A673 (cell line): ENCODE measurements at regions not wholly inside any gene's neighbourhood (a gene's known extent, or its start where the extent isn't known, plus 50 kb on each side); places are given as distances from the start of the nearest gene placed in this dataset.

Source experiments
- BruUV-seq: library from RNA; stranded (reverse); fragments of 400-500 nt; replicated peaks from 2 replicates; lab custom pipeline; 2021; lab: Mats Ljungman, UMichigan
- CTCF ChIA-PET: fragments of 300-600 bp; sonication (Branson Sonifier 250); formaldehyde crosslinking; loops from one replicate; lab custom pipeline; 2022; ENCODE audit warnings: antibody characterized with exemption; lab: Charles Lee
- POLR2A ChIA-PET: fragments of 300-600 bp; sonication (Branson Sonifier 250); formaldehyde crosslinking; loops from one replicate; lab custom pipeline; 2022; ENCODE audit warnings: antibody characterized with exemption; ENCODE audit not compliant: low non-redundant PET; lab: Charles Lee
- DNase-seq: peaks from one replicate; pipeline ENCODE4 v3.0.0-alpha.2; 2015; ENCODE audit warnings: low spot score
- H3K27ac ChIP-seq: fragments of 200-600 bp; sonication (generic); 2 replicates; pipeline ENCODE4 v1.5.1; 2016; ENCODE audit warnings: mixed run types, low read depth, mild to moderate bottlenecking, mixed read lengths, antibody characterized with exemption, low read length; ENCODE audit not compliant: poor library complexity, severe bottlenecking
- H3K27me3 ChIP-seq: fragments of 200-600 bp; sonication (generic); replicated peaks from 2 replicates; pipeline ENCODE4 v1.6.1; 2017; ENCODE audit warnings: mixed run types, low read depth, mild to moderate bottlenecking, mixed read lengths, antibody characterized with exemption, low read length; ENCODE audit not compliant: insufficient read depth, poor library complexity
- H3K36me3 ChIP-seq: fragments of 200-600 bp; sonication (generic); 2 replicates; pipeline ENCODE4 v1.6.1; 2016; ENCODE audit warnings: mixed run types, mild to moderate bottlenecking, mixed read lengths, antibody characterized with exemption, low read length; ENCODE audit not compliant: insufficient read depth, poor library complexity, severe bottlenecking
- H3K4me1 ChIP-seq: fragments of 200-600 bp; sonication (generic); 2 replicates; pipeline ENCODE4 v1.6.1; 2017; ENCODE audit warnings: mixed run types, mild to moderate bottlenecking, mixed read lengths, antibody characterized with exemption, low read length; ENCODE audit not compliant: insufficient read depth, poor library complexity, severe bottlenecking
- H3K4me3 ChIP-seq: fragments of 200-600 bp; sonication (generic); 2 replicates; pipeline ENCODE4 v1.5.1; 2016; ENCODE audit warnings: low read depth, mixed run types, mild to moderate bottlenecking, mixed read lengths, low read length; ENCODE audit not compliant: poor library complexity, severe bottlenecking
- H3K9me3 ChIP-seq: fragments of 200-600 bp; sonication (generic); 2 replicates; pipeline ENCODE4 v1.6.1; 2016; ENCODE audit warnings: mixed run types, low read depth, mild to moderate bottlenecking, mixed read lengths, antibody characterized with exemption, low read length; ENCODE audit not compliant: poor library complexity, severe bottlenecking
- EZH2 ChIP-seq: fragments of 200-600 bp; sonication (generic); IDR thresholded peaks from 2 replicates; pipeline ENCODE4 v1.6.1; 2017; ENCODE audit warnings: borderline replicate concordance, low read depth, mild to moderate bottlenecking, mixed read lengths, antibody characterized with exemption, low read length; ENCODE audit not compliant: poor library complexity, severe bottlenecking
- intact Hi-C: fragments of 100-400 bp; cut with micrococcal nuclease; formaldehyde crosslinking; loops from one replicate; pipeline ENCODE4 v1.10.0; 2022; ENCODE audit not compliant: unreplicated experiment
- TF ChIP-seq, protein P1 (sequence below): fragments of 300-800, 200-600 bp; sonication (generic); conservative IDR thresholded peaks from 2 replicates; pipeline ENCODE4 v1.5.1; 2017; ENCODE audit warnings: low read depth, mild to moderate bottlenecking, antibody characterized with exemption, low read length, moderate library complexity, mixed read lengths

DNA sequence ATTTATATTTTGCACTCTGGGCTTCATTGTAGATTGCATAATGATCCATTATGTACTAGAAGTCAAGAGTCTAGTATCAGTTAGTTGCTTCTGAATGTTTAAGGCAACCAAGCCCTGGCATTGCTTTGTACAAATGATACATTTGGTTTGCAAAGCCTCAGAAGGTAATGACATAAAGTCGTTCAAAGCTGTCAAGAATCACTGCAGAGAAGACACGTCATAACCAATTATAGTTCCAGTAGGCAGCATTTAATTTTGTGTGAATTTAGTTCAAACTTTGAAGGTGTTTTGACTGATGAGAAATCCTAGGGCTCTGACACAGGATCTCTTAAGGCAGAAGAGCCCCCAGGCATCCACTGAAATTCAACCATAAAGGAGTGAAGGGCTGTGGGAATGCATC lies 163.0 kb upstream of the KRR1 start:
- Histone ChIP-seq H3K4me3 (no peak overlapping the region), H3K4me1 (no peaks in the 10 kb centered on the region), H3K36me3 (no peaks in the 10 kb centered on the region), H3K9me3 (no peaks in the 10 kb centered on the region), H3K27ac (no peak overlapping the region), H3K27me3 (no peaks in the 10 kb centered on the region)
- DNase-seq = no peak
- no peak for TF ChIP-seq EZH2
- TF ChIP-seq, protein P1, sequence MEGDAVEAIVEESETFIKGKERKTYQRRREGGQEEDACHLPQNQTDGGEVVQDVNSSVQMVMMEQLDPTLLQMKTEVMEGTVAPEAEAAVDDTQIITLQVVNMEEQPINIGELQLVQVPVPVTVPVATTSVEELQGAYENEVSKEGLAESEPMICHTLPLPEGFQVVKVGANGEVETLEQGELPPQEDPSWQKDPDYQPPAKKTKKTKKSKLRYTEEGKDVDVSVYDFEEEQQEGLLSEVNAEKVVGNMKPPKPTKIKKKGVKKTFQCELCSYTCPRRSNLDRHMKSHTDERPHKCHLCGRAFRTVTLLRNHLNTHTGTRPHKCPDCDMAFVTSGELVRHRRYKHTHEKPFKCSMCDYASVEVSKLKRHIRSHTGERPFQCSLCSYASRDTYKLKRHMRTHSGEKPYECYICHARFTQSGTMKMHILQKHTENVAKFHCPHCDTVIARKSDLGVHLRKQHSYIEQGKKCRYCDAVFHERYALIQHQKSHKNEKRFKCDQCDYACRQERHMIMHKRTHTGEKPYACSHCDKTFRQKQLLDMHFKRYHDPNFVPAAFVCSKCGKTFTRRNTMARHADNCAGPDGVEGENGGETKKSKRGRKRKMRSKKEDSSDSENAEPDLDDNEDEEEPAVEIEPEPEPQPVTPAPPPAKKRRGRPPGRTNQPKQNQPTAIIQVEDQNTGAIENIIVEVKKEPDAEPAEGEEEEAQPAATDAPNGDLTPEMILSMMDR = no peak
- ChIA-PET CTCF (no interaction called here), POLR2A (no interaction called here)
- BruUV-seq = no TSS peak
- intact Hi-C loops = no loop called here

DNA sequence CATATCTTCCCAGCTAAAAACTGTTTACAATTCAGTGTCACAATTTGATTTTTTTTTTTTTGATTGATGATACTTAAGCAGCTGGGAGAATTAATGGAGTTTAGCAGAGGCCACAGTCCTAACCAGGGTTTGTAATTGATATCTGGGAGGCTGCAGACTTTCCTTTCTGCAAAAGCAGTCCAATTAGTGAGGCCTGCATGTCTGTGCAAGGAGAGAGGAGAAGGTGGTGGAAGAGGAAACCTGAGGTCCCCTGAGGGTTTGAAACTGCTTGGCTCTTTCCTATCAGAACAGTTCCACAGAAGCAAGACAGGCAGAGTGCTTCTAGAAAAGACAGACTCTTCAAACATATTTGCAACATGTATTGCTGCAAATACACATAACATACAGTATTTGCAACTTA lies 160.8 kb upstream of the KRR1 start:
- BruUV-seq = no TSS peak

DNA sequence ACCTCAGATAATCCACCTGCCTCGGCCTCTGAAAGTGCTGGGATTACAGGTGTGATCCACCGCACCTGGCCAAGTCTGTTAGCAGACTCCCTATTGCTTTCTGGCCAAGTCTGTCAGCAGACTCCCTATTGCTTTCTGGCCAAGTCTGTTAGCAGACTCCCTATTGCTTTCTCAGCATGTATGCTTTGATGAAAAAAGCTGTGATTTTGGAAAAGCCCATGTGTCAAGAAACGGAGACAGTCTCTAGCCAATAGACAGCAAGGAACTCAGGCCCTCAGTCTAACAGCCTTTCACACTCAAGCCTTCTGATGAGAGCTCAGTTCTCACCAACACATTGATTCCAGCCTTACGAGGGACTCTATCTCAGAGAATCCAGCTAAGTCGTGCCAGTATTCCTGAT lies 158.8 kb upstream of the KRR1 start:
- Histone ChIP-seq H3K27me3 (no peaks in the 10 kb centered on the region), H3K36me3 (no peaks in the 10 kb centered on the region), H3K4me1 (no peaks in the 10 kb centered on the region), H3K4me3 (no peak overlapping the region), H3K27ac (no peak overlapping the region), H3K9me3 (no peaks in the 10 kb centered on the region)
- ChIA-PET POLR2A (no interaction called here), CTCF (no interaction called here)
- TF ChIP-seq, protein P1 = no peak
- no peak for TF ChIP-seq EZH2
- DNase-seq = no peak
- intact Hi-C loops = no loop called here
- BruUV-seq = no TSS peak

More for the DNA sequence above, 160.8 kb upstream of the KRR1 start:
- Histone ChIP-seq H3K36me3 (no peaks in the 10 kb centered on the region), H3K27me3 (no peaks in the 10 kb centered on the region), H3K4me3 (no peak overlapping the region), H3K9me3 (no peaks in the 10 kb centered on the region), H3K27ac (no peak overlapping the region), H3K4me1 (no peaks in the 10 kb centered on the region)
- CTCF ChIA-PET = no interaction called here
- DNase-seq = no peak
- POLR2A ChIA-PET = no interaction called here
- intact Hi-C loops = no loop called here
- TF ChIP-seq EZH2 = no peak
- TF ChIP-seq, protein P1 = no peak
